ENCODE measurements at regions not wholly inside any gene's neighbourhood (a gene's known extent, or its start where the extent isn't known, plus 50 kb on each side); places are given as distances from the start of the nearest gene placed in this dataset.

GRCh38 chr13:68081061-68081460, 850.9 kb upstream of the PCDH9 start:
- TF ChIP-seq CTCF (IDR thresholded peaks at IDR 0.05; ENCODE audit: insufficient read depth, low read depth, low read length) = no peak
- ChIA-PET CTCF (no interaction called here), POLR2A (no interaction called here)
- no peak for DNase-seq (ENCODE audit: low read depth)
- no peak overlapping the region for H3K4me3 ChIP-seq (ENCODE audit: low read depth, low read length)
- no peaks in the 10 kb centered on the region for H3K36me3 ChIP-seq (ENCODE audit: control insufficient read depth, insufficient read depth, low read length)
- H3K27me3 ChIP-seq (ENCODE audit: control insufficient read depth, insufficient read depth, low read length) = no peaks in the 10 kb centered on the region

- TF ChIP-seq CTCF (IDR thresholded peaks at IDR 0.05; ENCODE audit: insufficient read depth, low read depth, low read length) = no peak
- Histone ChIP-seq H3K27me3 (ENCODE audit: control insufficient read depth, insufficient read depth, low read length) (no peaks in the 10 kb centered on the region), H3K4me3 (ENCODE audit: low read depth, low read length) (no peak overlapping the region), H3K36me3 (ENCODE audit: control insufficient read depth, insufficient read depth, low read length) (no peaks in the 10 kb centered on the region)
- POLR2A ChIA-PET = no interaction called here
- no peak for DNase-seq (ENCODE audit: low read depth)
- CTCF ChIA-PET = no interaction called here
These were observed 848.7 kb upstream of the PCDH9 start for GRCh38 chr13:68078874-68079273.

- H3K27me3 ChIP-seq (ENCODE audit: control insufficient read depth, insufficient read depth, low read length) = no peaks in the 10 kb centered on the region
- ChIA-PET POLR2A (no interaction called here), CTCF (no interaction called here)
- no peaks in the 10 kb centered on the region for H3K36me3 ChIP-seq (ENCODE audit: control insufficient read depth, insufficient read depth, low read length)
- TF ChIP-seq CTCF (IDR thresholded peaks at IDR 0.05; ENCODE audit: insufficient read depth, low read depth, low read length) = no peak
- no peak overlapping the region for H3K4me3 ChIP-seq (ENCODE audit: low read depth, low read length)
- no peak for DNase-seq (ENCODE audit: low read depth)
These were observed 848.3 kb upstream of the PCDH9 start for GRCh38 chr13:68078469-68078868.

GRCh38 chr13:68076046-68076445, 845.9 kb upstream of the PCDH9 start:
- Histone ChIP-seq H3K36me3 (ENCODE audit: control insufficient read depth, insufficient read depth, low read length) (no peaks in the 10 kb centered on the region), H3K27me3 (ENCODE audit: control insufficient read depth, insufficient read depth, low read length) (no peaks in the 10 kb centered on the region), H3K4me3 (ENCODE audit: low read depth, low read length) (no peak overlapping the region)
- POLR2A ChIA-PET = no interaction called here
- no peak for DNase-seq (ENCODE audit: low read depth)
- TF ChIP-seq CTCF (IDR thresholded peaks at IDR 0.05; ENCODE audit: insufficient read depth, low read depth, low read length) = no peak
- CTCF ChIA-PET = no interaction called here

GRCh38 chr13:68066879-68067513, 836.9 kb upstream of the PCDH9 start:
- Histone ChIP-seq H3K4me3 (ENCODE audit: low read depth, low read length) (no peak overlapping the region), H3K36me3 (ENCODE audit: control insufficient read depth, insufficient read depth, low read length) (no peaks in the 10 kb centered on the region), H3K27me3 (ENCODE audit: control insufficient read depth, insufficient read depth, low read length) (no peaks in the 10 kb centered on the region)
- DNase-seq (ENCODE audit: low read depth) = no peak
- POLR2A ChIA-PET = no interaction called here
- CTCF ChIA-PET = no interaction called here
- TF ChIP-seq CTCF (IDR thresholded peaks at IDR 0.05; ENCODE audit: insufficient read depth, low read depth, low read length) = no peak

Data from BJ (cell line).